Activated CD8-positive, alpha-beta T cell treated with anti-CD3 and anti-CD28 coated beads for 36 hours (primary cell): ENCODE measurements at regions not wholly inside any gene's neighbourhood (a gene's known extent, or its start where the extent isn't known, plus 50 kb on each side); places are given as distances from the start of the nearest gene placed in this dataset.

Experiments
- ATAC-seq: fragments of 200-7000 bp; cut with Tn5 transposase; one replicate; pipeline ENCODE4 v1.10.0; 2021; ENCODE audit warnings: mild to moderate bottlenecking, moderate library complexity
- CTCF ChIA-PET: fragments of 350-600 bp; sonication (Branson Sonifier 250); formaldehyde crosslinking; loops from one replicate; lab custom pipeline; 2021; ENCODE audit warnings: antibody characterized with exemption; lab: Charles Lee
- POLR2A ChIA-PET: fragments of 350-600 bp; sonication (Branson Sonifier 250); formaldehyde crosslinking; loops from one replicate; lab custom pipeline; 2021; ENCODE audit warnings: antibody characterized with exemption; lab: Charles Lee
- DNase-seq: peaks from one replicate; pipeline ENCODE4 v3.0.0-alpha.2; 2020
- H3K27ac Mint-ChIP-seq: one replicate; pipeline ENCODE4 v1.8.0; 2021; ENCODE audit warnings: mild to moderate bottlenecking, mixed read lengths
- H3K27me3 Mint-ChIP-seq: one replicate; pipeline ENCODE4 v1.8.0; 2021; ENCODE audit warnings: mixed read lengths
- H3K36me3 Mint-ChIP-seq: one replicate; pipeline ENCODE4 v1.8.0; 2021; ENCODE audit warnings: low read depth, mixed read lengths
- H3K4me1 Mint-ChIP-seq: one replicate; pipeline ENCODE4 v1.8.0; 2021; ENCODE audit warnings: low read depth, mixed read lengths
- H3K4me3 Mint-ChIP-seq: one replicate; pipeline ENCODE4 v1.8.0; 2021; ENCODE audit warnings: mild to moderate bottlenecking, moderate library complexity, mixed read lengths
- H3K9me3 Mint-ChIP-seq: one replicate; pipeline ENCODE4 v1.8.0; 2021; ENCODE audit warnings: mixed read lengths
- intact Hi-C: fragments of 100-400 bp; cut with micrococcal nuclease; formaldehyde crosslinking; loops from one replicate; pipeline ENCODE4 v1.10.0; 2022
- TF ChIP-seq, protein P1 (sequence below): fragments of 200-600 bp; IDR thresholded peaks from one replicate; pipeline ENCODE4 v1.8.0; 2022; ENCODE audit warnings: antibody characterized with exemption, mild to moderate bottlenecking

DNA sequence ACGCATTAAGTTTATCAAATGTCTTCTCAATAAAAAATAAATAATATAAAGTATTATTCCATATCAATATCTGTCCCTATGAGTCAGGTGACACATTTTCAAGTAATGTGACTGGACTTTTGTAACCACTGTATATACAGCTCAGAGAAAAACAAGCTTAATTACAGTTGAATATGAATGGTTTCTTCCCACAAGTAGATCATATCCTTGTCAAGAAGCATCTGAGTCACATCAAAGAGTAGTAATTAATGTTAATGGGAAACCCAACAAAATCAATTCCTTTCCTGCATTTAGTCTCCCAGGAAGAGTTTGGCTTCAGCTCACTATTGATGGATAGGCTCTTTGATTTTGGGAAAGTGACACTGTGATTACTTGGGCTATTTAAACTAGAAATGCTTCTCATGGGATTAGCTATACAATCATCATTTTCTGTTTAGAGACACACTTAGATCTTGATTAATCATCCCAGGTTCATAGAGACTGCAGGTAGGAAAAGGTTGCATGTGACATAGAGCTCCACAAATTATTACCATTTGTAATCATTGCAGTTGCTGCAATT is 292.9 kb downstream of the GABRG2 start:
- TF ChIP-seq, protein P1, sequence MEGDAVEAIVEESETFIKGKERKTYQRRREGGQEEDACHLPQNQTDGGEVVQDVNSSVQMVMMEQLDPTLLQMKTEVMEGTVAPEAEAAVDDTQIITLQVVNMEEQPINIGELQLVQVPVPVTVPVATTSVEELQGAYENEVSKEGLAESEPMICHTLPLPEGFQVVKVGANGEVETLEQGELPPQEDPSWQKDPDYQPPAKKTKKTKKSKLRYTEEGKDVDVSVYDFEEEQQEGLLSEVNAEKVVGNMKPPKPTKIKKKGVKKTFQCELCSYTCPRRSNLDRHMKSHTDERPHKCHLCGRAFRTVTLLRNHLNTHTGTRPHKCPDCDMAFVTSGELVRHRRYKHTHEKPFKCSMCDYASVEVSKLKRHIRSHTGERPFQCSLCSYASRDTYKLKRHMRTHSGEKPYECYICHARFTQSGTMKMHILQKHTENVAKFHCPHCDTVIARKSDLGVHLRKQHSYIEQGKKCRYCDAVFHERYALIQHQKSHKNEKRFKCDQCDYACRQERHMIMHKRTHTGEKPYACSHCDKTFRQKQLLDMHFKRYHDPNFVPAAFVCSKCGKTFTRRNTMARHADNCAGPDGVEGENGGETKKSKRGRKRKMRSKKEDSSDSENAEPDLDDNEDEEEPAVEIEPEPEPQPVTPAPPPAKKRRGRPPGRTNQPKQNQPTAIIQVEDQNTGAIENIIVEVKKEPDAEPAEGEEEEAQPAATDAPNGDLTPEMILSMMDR, result no peak
- no peaks in the 10 kb centered on the region for H3K27me3 Mint-ChIP-seq
- no peak overlapping the region for H3K27ac Mint-ChIP-seq
- no peak for ATAC-seq
- POLR2A ChIA-PET, result no interaction called here
- no peak overlapping the region for H3K4me3 Mint-ChIP-seq
- H3K9me3 Mint-ChIP-seq, result peaks cover 6% of the 10 kb centered on the region
- CTCF ChIA-PET, result no interaction called here
- H3K36me3 Mint-ChIP-seq, result no peaks in the 10 kb centered on the region
- no peaks in the 10 kb centered on the region for H3K4me1 Mint-ChIP-seq
- no peak for DNase-seq
- intact Hi-C loops, result no loop called here

DNA sequence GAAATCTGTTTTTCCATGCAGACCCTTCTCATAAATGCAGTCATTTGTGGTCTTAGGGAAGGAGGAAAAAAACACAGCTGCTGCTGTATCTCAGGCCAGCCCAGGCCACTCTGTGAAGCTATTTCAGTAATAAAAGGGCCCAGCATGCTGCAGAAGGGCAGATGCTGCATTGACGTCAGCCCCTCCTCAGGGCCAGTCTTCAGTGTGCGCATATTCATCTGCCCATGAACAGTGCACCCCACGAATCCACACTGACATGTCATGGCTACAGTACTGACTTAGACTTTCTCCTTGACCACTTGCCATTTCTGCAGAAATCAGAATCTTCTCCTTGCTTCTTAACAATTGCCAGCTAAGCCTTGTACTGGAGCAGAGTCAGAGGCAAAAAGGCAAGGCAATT is 304.7 kb downstream of the GABRG2 start:
- ATAC-seq, result no peak
- TF ChIP-seq, protein P1, result no peak
- no peak overlapping the region for H3K4me3 Mint-ChIP-seq
- no peaks in the 10 kb centered on the region for H3K4me1 Mint-ChIP-seq
- ChIA-PET CTCF (no interaction called here), POLR2A (no interaction called here)
- DNase-seq, result no peak
- intact Hi-C loops, result no loop called here
- peaks cover 7% of the 10 kb centered on the region for H3K9me3 Mint-ChIP-seq
- no peak overlapping the region for H3K27ac Mint-ChIP-seq
- no peaks in the 10 kb centered on the region for H3K27me3 Mint-ChIP-seq
- no peaks in the 10 kb centered on the region for H3K36me3 Mint-ChIP-seq

DNA sequence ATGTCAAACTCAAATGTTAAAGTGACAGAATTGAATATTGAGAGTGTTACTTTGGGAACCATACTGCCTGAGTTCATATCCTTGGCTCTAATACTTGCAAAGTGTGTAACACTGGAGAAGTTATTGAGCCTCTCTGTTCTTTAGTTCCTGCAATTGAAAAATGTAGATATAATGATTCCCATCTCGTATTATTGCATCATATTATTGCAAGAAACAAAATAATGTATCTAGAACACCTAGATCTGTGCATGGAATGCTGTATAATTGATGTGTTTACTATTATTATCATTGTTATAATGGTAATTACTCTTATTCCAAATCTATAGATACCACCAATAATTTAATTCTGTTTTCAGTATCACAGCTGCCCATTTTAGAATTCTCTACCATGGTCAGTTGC is 310.3 kb downstream of the GABRG2 start:
- CTCF ChIA-PET, result no interaction called here
- no peak for DNase-seq
- TF ChIP-seq, protein P1, result no peak
- H3K9me3 Mint-ChIP-seq, result no peaks in the 10 kb centered on the region
- no peak for ATAC-seq
- POLR2A ChIA-PET, result no interaction called here
- no peaks in the 10 kb centered on the region for H3K36me3 Mint-ChIP-seq
- intact Hi-C loops, result no loop called here
- no peak overlapping the region for H3K27ac Mint-ChIP-seq
- no peaks in the 10 kb centered on the region for H3K4me1 Mint-ChIP-seq
- H3K27me3 Mint-ChIP-seq, result no peaks in the 10 kb centered on the region
- H3K4me3 Mint-ChIP-seq, result no peak overlapping the region

DNA sequence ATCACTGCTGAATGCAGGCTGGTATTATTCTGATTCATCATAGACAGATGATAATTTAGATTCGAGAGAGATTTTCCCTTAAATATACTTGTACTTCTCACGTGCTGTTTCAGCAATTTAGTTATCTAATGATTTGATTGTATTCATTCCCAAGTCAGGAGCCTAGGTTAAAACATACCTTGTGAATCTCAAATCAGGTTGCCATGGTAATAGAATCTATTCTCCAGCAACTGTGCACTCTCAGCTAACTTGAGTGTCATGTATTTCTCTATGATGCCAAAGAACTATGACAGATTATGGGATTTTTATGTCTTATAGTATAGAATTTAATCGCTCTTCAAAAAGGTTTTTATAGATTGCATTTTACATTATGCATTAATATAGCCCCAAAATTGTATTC is 315.3 kb downstream of the GABRG2 start:
- TF ChIP-seq, protein P1, result no peak
- Mint-ChIP-seq H3K9me3 (peaks cover 5% of the 10 kb centered on the region), H3K27me3 (no peaks in the 10 kb centered on the region), H3K4me1 (no peaks in the 10 kb centered on the region), H3K27ac (no peak overlapping the region), H3K36me3 (no peaks in the 10 kb centered on the region), H3K4me3 (no peak overlapping the region)
- CTCF ChIA-PET, result no interaction called here
- no peak for ATAC-seq
- intact Hi-C loops, result no loop called here
- DNase-seq, result no peak
- POLR2A ChIA-PET, result no interaction called here

DNA sequence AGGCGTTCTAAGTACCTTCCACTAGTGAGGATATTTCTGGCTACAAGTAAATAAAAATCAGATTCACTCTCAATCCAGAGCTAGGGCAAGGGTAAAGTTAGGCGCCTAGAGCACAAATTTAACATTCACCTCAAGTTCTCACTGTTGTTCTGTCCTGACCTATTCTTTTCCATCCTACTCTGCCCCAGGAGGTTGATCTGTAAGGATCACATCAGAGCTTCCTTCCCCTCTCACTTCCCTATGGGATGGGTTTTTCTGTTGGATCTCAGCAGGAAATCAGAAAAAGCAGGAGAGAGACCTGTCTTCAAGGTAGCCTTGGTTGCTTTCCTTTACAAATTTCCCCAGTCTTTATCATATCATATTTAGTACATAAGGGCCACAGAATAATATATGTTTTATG is 316.7 kb downstream of the GABRG2 start:
- DNase-seq (no peak), ATAC-seq (no peak)
- ChIA-PET CTCF (no interaction called here), POLR2A (no interaction called here)
- TF ChIP-seq, protein P1, result no peak
- intact Hi-C loops, result no loop called here
- Mint-ChIP-seq H3K27me3 (no peaks in the 10 kb centered on the region), H3K27ac (no peak overlapping the region), H3K9me3 (peaks cover 8% of the 10 kb centered on the region), H3K4me3 (no peak overlapping the region), H3K4me1 (no peaks in the 10 kb centered on the region), H3K36me3 (no peaks in the 10 kb centered on the region)
